Neural cell (in vitro differentiated cells): ENCODE measurements at regions not wholly inside any gene's neighbourhood (a gene's known extent, or its start where the extent isn't known, plus 50 kb on each side); places are given as distances from the start of the nearest gene placed in this dataset.

ENCODE experiments used
- H2AFZ ChIP-seq: fragments of 200-600, 300-800 bp; sonication (generic), shearing (Covaris generic); 2 replicates; pipeline ENCODE4 v1.6.0; 2014; ENCODE audit warnings: low read depth, mild to moderate bottlenecking, antibody characterized with exemption, low read length, moderate library complexity
- H3F3A ChIP-seq: fragments of 200-600 bp; shearing (Covaris generic); 2 replicates; pipeline ENCODE4 v1.6.1; 2016; ENCODE audit warnings: mild to moderate bottlenecking, moderate library complexity, mixed read lengths, antibody characterized with exemption, low read length; ENCODE audit not compliant: insufficient read depth, poor library complexity, severe bottlenecking
- H3K27ac ChIP-seq: fragments of 200-600, 300-800 bp; sonication (generic), shearing (Covaris generic); 2 replicates; pipeline ENCODE4 v1.5.1; 2014; ENCODE audit warnings: mild to moderate bottlenecking, low read length, moderate library complexity
- H3K27me3 ChIP-seq: fragments of 300-800, 200-600 bp; sonication (generic), shearing (Covaris generic); 2 replicates; pipeline ENCODE4 v1.6.0; 2014; ENCODE audit warnings: mild to moderate bottlenecking, low read depth, low read length, moderate library complexity; ENCODE audit not compliant: insufficient read depth
- H3K36me3 ChIP-seq: fragments of 300-800, 200-600 bp; sonication (generic), shearing (Covaris generic); 2 replicates; pipeline ENCODE4 v1.5.1; 2014; ENCODE audit warnings: mild to moderate bottlenecking, antibody characterized with exemption, low read length, moderate library complexity; ENCODE audit not compliant: insufficient read depth
- H3K4me2 ChIP-seq: fragments of 300-800, 200-600 bp; sonication (generic), shearing (Covaris generic); 2 replicates; pipeline ENCODE4 v1.6.0; 2014; ENCODE audit warnings: mild to moderate bottlenecking, low read length
- H3K4me3 ChIP-seq: fragments of 300-800, 200-600 bp; sonication (generic), shearing (Covaris generic); 2 replicates; pipeline ENCODE4 v1.5.1; 2014; ENCODE audit warnings: mild to moderate bottlenecking, low read length, moderate library complexity
- H3K79me2 ChIP-seq: fragments of 200-600 bp; shearing (Covaris generic); replicated peaks from 2 replicates; pipeline ENCODE4 v1.6.0; 2014; ENCODE audit warnings: mild to moderate bottlenecking, low read length, moderate library complexity; ENCODE audit not compliant: insufficient read depth
- H3K9ac ChIP-seq: fragments of 300-800, 200-600 bp; sonication (generic), shearing (Covaris generic); 2 replicates; pipeline ENCODE4 v1.6.1; 2016; ENCODE audit warnings: mild to moderate bottlenecking, low read length, mixed read lengths
- H3K9me2 ChIP-seq: fragments of 200-600 bp; shearing (Covaris generic); 2 replicates; pipeline ENCODE4 v1.6.1; 2016; ENCODE audit warnings: mild to moderate bottlenecking, low read length, mixed read lengths; ENCODE audit not compliant: insufficient read depth
- H3K9me3 ChIP-seq: fragments of 200-600, 300-800 bp; sonication (generic), shearing (Covaris generic); 2 replicates; pipeline ENCODE4 v1.6.1; 2016; ENCODE audit warnings: mild to moderate bottlenecking, mixed run types, low read length, moderate library complexity, mixed read lengths
- H4K20me1 ChIP-seq: fragments of 200-600 bp; shearing (Covaris generic); 2 replicates; pipeline ENCODE4 v1.6.1; 2016; ENCODE audit warnings: mild to moderate bottlenecking, mixed run types; ENCODE audit not compliant: insufficient read depth
- EP300 ChIP-seq: fragments of 450-650 bp; conservative IDR thresholded peaks from 2 replicates; pipeline ENCODE4 v1.6.1; 2014; ENCODE audit warnings: antibody characterized with exemption, mild to moderate bottlenecking, moderate library complexity; ENCODE audit not compliant: poor library complexity, severe bottlenecking
- EZH2 ChIP-seq: fragments of 200-600, 300-800 bp; shearing (Covaris generic), sonication (generic); IDR thresholded peaks from 2 replicates; pipeline ENCODE4 v1.6.1; 2014; ENCODE audit warnings: antibody characterized with exemption, low read length, borderline replicate concordance, mild to moderate bottlenecking; ENCODE audit not compliant: insufficient read depth, poor library complexity, severe bottlenecking
- MXI1 ChIP-seq: fragments of 450-650 bp; conservative IDR thresholded peaks from 2 replicates; pipeline ENCODE4 v1.6.1; 2014; ENCODE audit warnings: antibody characterized with exemption, mild to moderate bottlenecking; ENCODE audit not compliant: poor library complexity, severe bottlenecking
- POLR2AphosphoS5 ChIP-seq: IDR thresholded peaks from 2 replicates; pipeline ENCODE4 v1.6.1; 2012
- RAD21 ChIP-seq: fragments of 450-650 bp; conservative IDR thresholded peaks from 2 replicates; pipeline ENCODE4 v1.6.1; 2014; ENCODE audit warnings: antibody characterized with exemption, mild to moderate bottlenecking, moderate library complexity
- REST ChIP-seq: IDR thresholded peaks from 2 replicates; pipeline ENCODE4 v1.6.1; 2012; ENCODE audit warnings: borderline replicate concordance
- SMC3 ChIP-seq: fragments of 450-650 bp; conservative IDR thresholded peaks from 2 replicates; pipeline ENCODE4 v1.6.1; 2014; ENCODE audit warnings: antibody characterized with exemption, mild to moderate bottlenecking, moderate library complexity; ENCODE audit not compliant: poor library complexity
- TAF1 ChIP-seq: IDR thresholded peaks from 2 replicates; pipeline ENCODE4 v1.6.1; 2012; ENCODE audit warnings: low read depth
- TF ChIP-seq, protein P1 (sequence below): fragments of 450-650 bp; IDR thresholded peaks from 2 replicates; pipeline ENCODE4 v1.5.1; 2014; ENCODE audit warnings: antibody characterized with exemption, mild to moderate bottlenecking, moderate library complexity; ENCODE audit not compliant: poor library complexity, severe bottlenecking

- Histone ChIP-seq H3K9ac (no peak overlapping the region), H3K79me2 (no peaks in the 10 kb centered on the region), H3K4me3 (no peak overlapping the region), H3K4me2 (no peak overlapping the region), H3F3A (no peaks in the 10 kb centered on the region), H3K9me2 (no peaks in the 10 kb centered on the region), H3K27ac (no peak overlapping the region), H3K36me3 (no peaks in the 10 kb centered on the region), H3K27me3 (no peaks in the 10 kb centered on the region), H3K9me3 (no peaks in the 10 kb centered on the region), H4K20me1 (no peaks in the 10 kb centered on the region), H2AFZ (no peak overlapping the region)
- no peak for TF ChIP-seq RAD21
- no peak for TF ChIP-seq EZH2
- no peak for TF ChIP-seq REST
- no peak for TF ChIP-seq POLR2AphosphoS5
- TF ChIP-seq SMC3: no peak
- no peak for TF ChIP-seq TAF1
- TF ChIP-seq, protein P1, sequence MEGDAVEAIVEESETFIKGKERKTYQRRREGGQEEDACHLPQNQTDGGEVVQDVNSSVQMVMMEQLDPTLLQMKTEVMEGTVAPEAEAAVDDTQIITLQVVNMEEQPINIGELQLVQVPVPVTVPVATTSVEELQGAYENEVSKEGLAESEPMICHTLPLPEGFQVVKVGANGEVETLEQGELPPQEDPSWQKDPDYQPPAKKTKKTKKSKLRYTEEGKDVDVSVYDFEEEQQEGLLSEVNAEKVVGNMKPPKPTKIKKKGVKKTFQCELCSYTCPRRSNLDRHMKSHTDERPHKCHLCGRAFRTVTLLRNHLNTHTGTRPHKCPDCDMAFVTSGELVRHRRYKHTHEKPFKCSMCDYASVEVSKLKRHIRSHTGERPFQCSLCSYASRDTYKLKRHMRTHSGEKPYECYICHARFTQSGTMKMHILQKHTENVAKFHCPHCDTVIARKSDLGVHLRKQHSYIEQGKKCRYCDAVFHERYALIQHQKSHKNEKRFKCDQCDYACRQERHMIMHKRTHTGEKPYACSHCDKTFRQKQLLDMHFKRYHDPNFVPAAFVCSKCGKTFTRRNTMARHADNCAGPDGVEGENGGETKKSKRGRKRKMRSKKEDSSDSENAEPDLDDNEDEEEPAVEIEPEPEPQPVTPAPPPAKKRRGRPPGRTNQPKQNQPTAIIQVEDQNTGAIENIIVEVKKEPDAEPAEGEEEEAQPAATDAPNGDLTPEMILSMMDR: no peak
- TF ChIP-seq MXI1: no peak
- no peak for TF ChIP-seq EP300
These were observed 1359.5 kb downstream of the TBC1D22A start for GRCh38 chr22:48121984-48122383.

DNA sequence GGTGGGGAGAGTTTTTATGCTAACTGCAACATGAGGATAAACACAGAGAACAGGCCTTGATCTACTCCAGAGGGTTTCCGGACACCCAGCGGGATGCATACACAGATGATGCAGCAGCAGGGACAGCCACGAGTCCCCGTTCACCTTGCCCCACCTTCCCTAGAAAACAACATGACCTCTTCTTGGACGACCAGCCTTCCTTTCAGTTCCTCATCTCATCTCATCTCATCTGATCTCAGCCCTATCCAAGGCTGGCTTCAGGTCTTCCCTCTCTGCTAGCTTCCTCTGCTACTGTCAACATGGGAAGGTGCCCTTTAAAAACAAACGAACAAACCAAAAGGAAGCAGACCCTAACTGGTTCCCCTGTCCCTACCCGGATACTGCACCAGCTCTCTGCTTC lies 1356.2 kb downstream of the TBC1D22A start:
- Histone ChIP-seq H3K9ac (no peak overlapping the region), H3F3A (no peaks in the 10 kb centered on the region), H3K4me2 (no peak overlapping the region), H3K9me3 (no peaks in the 10 kb centered on the region), H3K27me3 (no peaks in the 10 kb centered on the region), H3K27ac (no peak overlapping the region), H3K79me2 (no peaks in the 10 kb centered on the region), H3K36me3 (no peaks in the 10 kb centered on the region), H3K4me3 (no peak overlapping the region), H3K9me2 (no peaks in the 10 kb centered on the region), H2AFZ (no peak overlapping the region), H4K20me1 (no peaks in the 10 kb centered on the region)
- TF ChIP-seq MXI1: no peak
- TF ChIP-seq EZH2: no peak

GRCh38 chr22:48116871-48117270 lies 1354.4 kb downstream of the TBC1D22A start:
- no peak overlapping the region for H2AFZ ChIP-seq
- no peaks in the 10 kb centered on the region for H3K9me3 ChIP-seq
- no peak overlapping the region for H3K4me2 ChIP-seq
- no peaks in the 10 kb centered on the region for H3K27me3 ChIP-seq
- no peaks in the 10 kb centered on the region for H3F3A ChIP-seq
- H3K4me3 ChIP-seq: peak overlapping the region; percentile 26
- H4K20me1 ChIP-seq: no peaks in the 10 kb centered on the region
- H3K27ac ChIP-seq: no peak overlapping the region
- H3K36me3 ChIP-seq: no peaks in the 10 kb centered on the region
- H3K9ac ChIP-seq: no peak overlapping the region
- TF ChIP-seq EZH2: no peak
- no peak for TF ChIP-seq REST
- no peak for TF ChIP-seq POLR2AphosphoS5
- no peak for TF ChIP-seq RAD21
- no peak for TF ChIP-seq TAF1
- TF ChIP-seq MXI1: no peak
- TF ChIP-seq, protein P1: no peak
- TF ChIP-seq EP300: no peak
- no peak for TF ChIP-seq SMC3
- H3K9me2 ChIP-seq: no peaks in the 10 kb centered on the region
- H3K79me2 ChIP-seq: no peaks in the 10 kb centered on the region
